ENCODE measurements at regions not wholly inside any gene's neighbourhood (a gene's known extent, or its start where the extent isn't known, plus 50 kb on each side); places are given as distances from the start of the nearest gene placed in this dataset.

GRCh38 chr10:107952649-107953556 is 788.4 kb upstream of the SORCS1 start:
- dilution Hi-C loops (cut with HindIII; ENCODE audit: low sequenced_read_pairs, unreplicated experiment) = no loop called here
- ChIA-PET CTCF (no interaction called here), POLR2A (ENCODE audit: unreplicated experiment) (no interaction called here)
- BruUV-seq (replicated peaks) = no TSS peak
- H3K79me1 ChIP-seq (ENCODE audit: low read depth in 1 of 2, low read length in 2 of 2) = no peaks in the 10 kb centered on the region
- H3K9me1 ChIP-seq (ENCODE audit: insufficient read depth, low read length) = no peaks in the 10 kb centered on the region
- no peak overlapping the region for H2BK5ac ChIP-seq (ENCODE audit: low read depth, low read length, poor library complexity, severe bottlenecking)
- H3K4me3 ChIP-seq (ENCODE audit: insufficient read depth, low read depth, low read length) = no peak overlapping the region
- no peak overlapping the region for H3K27ac ChIP-seq (ENCODE audit: insufficient read depth, low read length)
- no peak overlapping the region for H3K4me2 ChIP-seq (ENCODE audit: low read depth, low read length)
- no peak overlapping the region for H4K91ac ChIP-seq (ENCODE audit: insufficient read depth, low read depth, low read length)
- no peak overlapping the region for H3K18ac ChIP-seq (ENCODE audit: low read depth, low read length)
- no peak overlapping the region for H2BK15ac ChIP-seq (ENCODE audit: low read depth, low read length)
- H2AFZ ChIP-seq (replicated peaks; ENCODE audit: low read length, poor library complexity) = no peak overlapping the region
- H3K36me3 ChIP-seq (ENCODE audit: control insufficient read depth, insufficient read depth, low read length) = no peaks in the 10 kb centered on the region
- ATAC-seq (ENCODE audit: low read depth) (no peak), DNase-seq (no peak)
- no peak overlapping the region for H2BK20ac ChIP-seq (ENCODE audit: low read depth, low read length)
- H3K4ac ChIP-seq (ENCODE audit: low read depth, low read length) = no peak overlapping the region
- H3K27me3 ChIP-seq (ENCODE audit: control insufficient read depth, insufficient read depth, low read length) = no peaks in the 10 kb centered on the region
- H2BK120ac ChIP-seq (ENCODE audit: low read depth, low read length) = no peak overlapping the region
- no peak overlapping the region for H2AK9ac ChIP-seq (replicated peaks; ENCODE audit: low read depth, low read length, poor library complexity)
- no peak overlapping the region for H3K9ac ChIP-seq (ENCODE audit: low read depth, low read length)
- no peak overlapping the region for H3K14ac ChIP-seq (replicated peaks; ENCODE audit: low read depth, low read length)
- TF ChIP-seq CHD1 (IDR thresholded peaks at IDR 0.05; ENCODE audit: low read depth, low read length) = no peak
- no peak for TF ChIP-seq NFE2L2 (IDR thresholded peaks at IDR 0.05; ENCODE audit: low read depth, low read length)
- TF ChIP-seq USF2 (IDR thresholded peaks at IDR 0.05; ENCODE audit: low read depth, low read length) = no peak
- TF ChIP-seq SMC3 (IDR thresholded peaks at IDR 0.05; ENCODE audit: low read depth, low read length) = no peak
- no peak for TF ChIP-seq RCOR1 (IDR thresholded peaks at IDR 0.05; ENCODE audit: insufficient replicate concordance, low read length)
- no peak for TF ChIP-seq ELK1 (IDR thresholded peaks at IDR 0.05; ENCODE audit: borderline replicate concordance, low read depth, low read length)
- TF ChIP-seq RFX5 (IDR thresholded peaks at IDR 0.05; ENCODE audit: low read depth, low read length) = no peak
- TF ChIP-seq POLR2A (IDR thresholded peaks at IDR 0.05; ENCODE audit: low read depth, low read length) = no peak
- no peaks in the 10 kb centered on the region for H4K20me1 ChIP-seq (ENCODE audit: insufficient read depth, low read length)
- intact Hi-C loops (cut with micrococcal nuclease) = no loop called here
- no peak overlapping the region for H3K56ac ChIP-seq (ENCODE audit: extremely low read depth, insufficient read depth, low read length)
- 33% methylated on average over 1 of the region's 6 CpGs; no CpG with 5 or more reads in 1 of the 2 experiments for WGBS, 2 experiments (ENCODE audit: extremely low coverage in 2 of 2, insufficient read length in 1 of 2)
- no peak overlapping the region for H2AK5ac ChIP-seq (ENCODE audit: low read depth, low read length)
- no peak overlapping the region for H4K8ac ChIP-seq (ENCODE audit: low read depth in 2 of 2, low read length in 2 of 2)
- in situ Hi-C loops (cut with MboI; ENCODE audit: low sequenced_read_pairs) = no loop called here
- H3K4me1 ChIP-seq (ENCODE audit: control insufficient read depth, insufficient read depth, low read length) = no peaks in the 10 kb centered on the region
- H3K9me3 ChIP-seq (ENCODE audit: control insufficient read depth, insufficient read depth, low read length) = peaks cover 10% of the 10 kb centered on the region
- H3K23ac ChIP-seq (ENCODE audit: low read depth, low read length) = no peak overlapping the region
- no peak overlapping the region for H4K5ac ChIP-seq (ENCODE audit: low read depth, low read length)

Data from IMR-90 (cell line).